Common myeloid progenitor, CD34-positive (primary cell): ENCODE measurements at regions not wholly inside any gene's neighbourhood (a gene's known extent, or its start where the extent isn't known, plus 50 kb on each side); places are given as distances from the start of the nearest gene placed in this dataset.

Experiments
- CTCF ChIA-PET: fragments of 350-600 bp; sonication (Branson Sonifier 250); formaldehyde crosslinking; loops from one replicate; lab custom pipeline; 2021; ENCODE audit warnings: antibody characterized with exemption; lab: Charles Lee
- POLR2A ChIA-PET: fragments of 350-600 bp; sonication (Branson Sonifier 250); formaldehyde crosslinking; loops from one replicate; lab custom pipeline; 2021; ENCODE audit warnings: antibody characterized with exemption; lab: Charles Lee
- DNase-seq, 3 donors: peaks; one replicate each; pipeline versions ENCODE4 v3.0.0 to v3.0.0-alpha.2; 2013
- H3K27ac ChIP-seq, 2 experiments: 1 replicate in 1 of 2; 2 replicates in 1 of 2; pipeline ENCODE4 v1.7.0; 2013; ENCODE audit warnings: inconsistent platforms in 2 of 2, low read length in 2 of 2, mild to moderate bottlenecking in 2 of 2, low read depth in 1 of 2, moderate library complexity in 1 of 2; ENCODE audit not compliant: severe bottlenecking in 2 of 2, insufficient read depth in 1 of 2, poor library complexity in 1 of 2
- H3K27me3 ChIP-seq, 5 experiments: replicated peaks in 2 of 5; 1 replicate in 3 of 5; 2 replicates in 2 of 5; pipeline versions ENCODE4 v1.6.1 to v1.7.0; 2013; ENCODE audit warnings: low read length in 4 of 5, mild to moderate bottlenecking in 2 of 5, moderate library complexity in 2 of 5, inconsistent platforms in 1 of 5; ENCODE audit not compliant: insufficient read depth in 5 of 5, control insufficient read depth in 4 of 5
- H3K36me3 ChIP-seq, 4 experiments: 1 replicate in 2 of 4; 2 replicates in 2 of 4; pipeline versions ENCODE4 v1.6.1 to v1.7.0; 2013; ENCODE audit warnings: low read length in 3 of 4, control low read depth in 1 of 4, mild to moderate bottlenecking in 1 of 4; ENCODE audit not compliant: control insufficient read depth in 4 of 4, insufficient read depth in 4 of 4
- H3K4me1 ChIP-seq, 4 experiments: 1 replicate in 3 of 4; 2 replicates in 1 of 4; pipeline versions ENCODE4 v1.6.1 to v1.7.1; 2013; ENCODE audit warnings: low read length in 3 of 4, mild to moderate bottlenecking in 3 of 4, control low read depth in 1 of 4, inconsistent platforms in 1 of 4, moderate library complexity in 1 of 4; ENCODE audit not compliant: control insufficient read depth in 4 of 4, insufficient read depth in 4 of 4; ENCODE audit errors: control extremely low read depth in 1 of 4
- H3K4me3 ChIP-seq, 7 experiments: 1 replicate in 4 of 7; 2 replicates in 3 of 7; pipeline versions ENCODE4 v1.5.1 to v1.7.0; 2013; ENCODE audit warnings: mild to moderate bottlenecking in 7 of 7, low read length in 6 of 7, moderate library complexity in 6 of 7, inconsistent platforms in 2 of 7, low read depth in 2 of 7, control low read depth in 1 of 7; ENCODE audit not compliant: insufficient read depth in 4 of 7, control insufficient read depth in 1 of 7; ENCODE audit errors: extremely low read depth in 1 of 7
- H3K9me3 ChIP-seq, 5 experiments: 1 replicate in 4 of 5; 2 replicates in 1 of 5; pipeline versions ENCODE4 v1.6.1 to v1.7.1; 2013; ENCODE audit warnings: low read length in 4 of 5, mild to moderate bottlenecking in 2 of 5, inconsistent platforms in 1 of 5, low read depth in 1 of 5, moderate library complexity in 1 of 5; ENCODE audit not compliant: control insufficient read depth in 4 of 5, insufficient read depth in 2 of 5; ENCODE audit errors: control extremely low read depth in 1 of 5
- WGBS: methylation state at CpG from one replicate; pipeline ENCODE4 v1.1.5; 2013; ENCODE audit not compliant: insufficient coverage; 5-methylcytosine and 5-hydroxymethylcytosine counted together

- Histone ChIP-seq H3K27me3 (no peaks in the 10 kb centered on the region), H3K27ac (no peak overlapping the region), H3K9me3 (no peaks in the 10 kb centered on the region), H3K4me1 (peaks cover 0 to 4% (median 0%) of the 10 kb centered on the region in 4 experiments), H3K4me3 (no peak overlapping the region), H3K36me3 (no peaks in the 10 kb centered on the region)
- DNase-seq: peak in 1 of 3 donors; percentile 3
- ChIA-PET CTCF (no interaction called here), POLR2A (no interaction called here)
- 100% methylated on average over 2 of the region's 3 CpGs for WGBS
Observed at GRCh38 chr1:82264802-82265201, 464.1 kb downstream of the ADGRL2 start.

GRCh38 chr1:82263396-82263795 is 462.7 kb downstream of the ADGRL2 start:
- ChIA-PET POLR2A (no interaction called here), CTCF (no interaction called here)
- no peaks in the 10 kb centered on the region for H3K9me3 ChIP-seq

GRCh38 chr1:82260666-82261065 is 459.9 kb downstream of the ADGRL2 start:
- Histone ChIP-seq H3K4me1 (peaks cover 0 to 4% (median 0%) of the 10 kb centered on the region in 4 experiments), H3K27me3 (no peaks in the 10 kb centered on the region), H3K4me3 (no peak overlapping the region), H3K9me3 (no peaks in the 10 kb centered on the region), H3K27ac (no peak overlapping the region), H3K36me3 (no peaks in the 10 kb centered on the region)
- no CpG with 5 or more reads among the region's 1 CpG for WGBS
- POLR2A ChIA-PET: no interaction called here
- CTCF ChIA-PET: no interaction called here
- no peak for DNase-seq

More at GRCh38 chr1:82263396-82263795, 462.7 kb downstream of the ADGRL2 start:
- Histone ChIP-seq H3K4me3 (no peak overlapping the region), H3K27ac (no peak overlapping the region), H3K4me1 (peaks cover 0 to 4% (median 0%) of the 10 kb centered on the region in 4 experiments), H3K36me3 (no peaks in the 10 kb centered on the region), H3K27me3 (no peaks in the 10 kb centered on the region)
- WGBS: 100% methylated on average over 1 of the region's 1 CpG
- no peak for DNase-seq

DNA sequence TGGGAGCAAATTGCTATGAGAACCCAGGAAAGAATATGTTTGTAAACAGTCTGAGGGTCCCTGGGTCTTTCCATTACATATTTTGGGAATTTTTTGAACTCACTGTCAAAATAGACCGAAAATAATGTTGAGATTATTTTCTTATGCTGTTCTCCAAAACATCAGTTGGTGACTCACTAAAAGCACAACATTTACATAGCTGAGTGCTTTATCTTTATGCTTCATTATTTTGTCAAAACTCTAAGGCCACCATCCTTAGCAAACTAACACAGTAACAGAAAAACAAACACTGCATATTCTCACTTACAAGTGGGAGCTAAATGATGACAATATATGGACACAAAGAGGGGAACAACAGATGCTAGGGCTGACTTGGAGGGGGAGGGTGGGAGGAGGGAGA is 459.3 kb downstream of the ADGRL2 start:
- H3K4me3 ChIP-seq: no peak overlapping the region
- peaks cover 0 to 4% (median 0%) of the 10 kb centered on the region in 4 experiments for H3K4me1 ChIP-seq
- WGBS: no CpG with 5 or more reads among the region's 1 CpG
- H3K36me3 ChIP-seq: no peaks in the 10 kb centered on the region
- H3K9me3 ChIP-seq: no peaks in the 10 kb centered on the region
- DNase-seq: no peak
- ChIA-PET POLR2A (no interaction called here), CTCF (no interaction called here)
- no peaks in the 10 kb centered on the region for H3K27me3 ChIP-seq
- no peak overlapping the region for H3K27ac ChIP-seq

- WGBS: no CpG with 5 or more reads among the region's 5 CpGs
Observed at GRCh38 chr1:82258887-82259286, 458.2 kb downstream of the ADGRL2 start.

GRCh38 chr1:82246050-82246449 is 445.3 kb downstream of the ADGRL2 start:
- CTCF ChIA-PET: no interaction called here
- no peaks in the 10 kb centered on the region for H3K36me3 ChIP-seq
- POLR2A ChIA-PET: no interaction called here
- H3K9me3 ChIP-seq: peaks cover 0 to 9% (median 4%) of the 10 kb centered on the region in 5 experiments
- no peak for DNase-seq
- no peak overlapping the region for H3K4me3 ChIP-seq
- no peak overlapping the region for H3K27ac ChIP-seq
- no peaks in the 10 kb centered on the region for H3K27me3 ChIP-seq
- WGBS: 92% methylated on average over 1 of the region's 3 CpGs
- H3K4me1 ChIP-seq: peaks cover 0 to 5% (median 0%) of the 10 kb centered on the region in 4 experiments

More at GRCh38 chr1:82258887-82259286, 458.2 kb downstream of the ADGRL2 start:
- no peak for DNase-seq
- CTCF ChIA-PET: no interaction called here
- Histone ChIP-seq H3K27ac (no peak overlapping the region), H3K36me3 (no peaks in the 10 kb centered on the region), H3K4me3 (no peak overlapping the region), H3K27me3 (no peaks in the 10 kb centered on the region), H3K4me1 (peaks cover 0 to 4% (median 0%) of the 10 kb centered on the region in 4 experiments), H3K9me3 (no peaks in the 10 kb centered on the region)
- POLR2A ChIA-PET: no interaction called here

GRCh38 chr1:82245345-82246014 is 444.7 kb downstream of the ADGRL2 start:
- Histone ChIP-seq H3K4me3 (no peak overlapping the region), H3K9me3 (peaks cover 0 to 9% (median 4%) of the 10 kb centered on the region in 5 experiments), H3K27ac (no peak overlapping the region), H3K36me3 (no peaks in the 10 kb centered on the region), H3K4me1 (peaks cover 0 to 5% (median 0%) of the 10 kb centered on the region in 4 experiments), H3K27me3 (no peaks in the 10 kb centered on the region)
- CTCF ChIA-PET: no interaction called here
- POLR2A ChIA-PET: no interaction called here
- no peak for DNase-seq
- 96% methylated on average over 5 of the region's 7 CpGs for WGBS
